Central memory CD8-positive, alpha-beta T cell (primary cell): ENCODE measurements at regions not wholly inside any gene's neighbourhood (a gene's known extent, or its start where the extent isn't known, plus 50 kb on each side); places are given as distances from the start of the nearest gene placed in this dataset.
"Not testable (repeated sequence)": the region's sequence is repeated elsewhere in the genome, so short reads cannot be mapped to it uniquely, and the experiment has no call there.

Experiments
- ATAC-seq: fragments of 150-1000 bp; cut with Tn5 transposase; replicated peaks from 2 replicates; pipeline ENCODE4 v1.10.0; 2022; ENCODE audit warnings: mild to moderate bottlenecking, moderate FRiP score, moderate number of reproducible peaks; ENCODE audit not compliant: poor library complexity, severe bottlenecking; ENCODE audit errors: extremely low read depth
- DNase-seq, 2 donors: peaks; one replicate each; pipeline ENCODE4 v3.0.0; 2021; ENCODE audit warnings: low spot score in 2 of 2
- H3K27ac Mint-ChIP-seq: one replicate; pipeline ENCODE4 v1.8.0; 2022; ENCODE audit warnings: low read depth, mild to moderate bottlenecking, moderate library complexity, mixed read lengths
- H3K27me3 Mint-ChIP-seq: one replicate; pipeline ENCODE4 v1.8.0; 2022; ENCODE audit warnings: mixed read lengths
- H3K36me3 Mint-ChIP-seq: one replicate; pipeline ENCODE4 v1.8.0; 2022; ENCODE audit warnings: mild to moderate bottlenecking, moderate library complexity, mixed read lengths; ENCODE audit not compliant: insufficient read depth
- H3K4me1 Mint-ChIP-seq: one replicate; pipeline ENCODE4 v1.8.0; 2022; ENCODE audit warnings: mixed read lengths
- H3K4me3 Mint-ChIP-seq: one replicate; pipeline ENCODE4 v1.8.0; 2022; ENCODE audit warnings: mild to moderate bottlenecking, moderate library complexity, mixed read lengths
- H3K9me3 Mint-ChIP-seq: one replicate; pipeline ENCODE4 v1.8.0; 2022; ENCODE audit warnings: mixed read lengths

DNA sequence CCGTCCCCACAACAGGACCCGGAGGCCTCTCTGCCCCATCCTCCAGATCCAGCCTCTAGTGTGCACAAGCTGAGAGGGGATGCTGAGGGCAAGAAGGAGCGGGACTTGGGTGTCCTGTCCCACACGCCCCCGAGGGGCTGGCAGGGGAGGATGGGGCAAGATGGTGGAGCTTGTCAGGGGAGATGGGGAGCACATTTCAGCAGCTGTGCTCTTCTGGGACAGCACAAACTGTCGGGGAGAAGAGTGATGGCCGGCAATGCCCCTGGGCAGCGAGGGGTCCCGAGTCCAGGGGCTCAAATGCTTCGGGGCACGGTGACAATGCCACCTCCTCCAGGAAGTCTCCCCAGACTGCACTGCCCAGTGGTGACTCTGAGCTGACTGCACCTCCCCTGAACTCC is 134.5 kb downstream of the FAM53A start:
- Mint-ChIP-seq H3K27me3 (peaks cover 18% of the 10 kb centered on the region), H3K9me3 (no peaks in the 10 kb centered on the region), H3K4me3 (no peak overlapping the region), H3K27ac (no peak overlapping the region), H3K36me3 (no peaks in the 10 kb centered on the region), H3K4me1 (peaks cover 13% of the 10 kb centered on the region)
- no peak for ATAC-seq
- no peak for DNase-seq

DNA sequence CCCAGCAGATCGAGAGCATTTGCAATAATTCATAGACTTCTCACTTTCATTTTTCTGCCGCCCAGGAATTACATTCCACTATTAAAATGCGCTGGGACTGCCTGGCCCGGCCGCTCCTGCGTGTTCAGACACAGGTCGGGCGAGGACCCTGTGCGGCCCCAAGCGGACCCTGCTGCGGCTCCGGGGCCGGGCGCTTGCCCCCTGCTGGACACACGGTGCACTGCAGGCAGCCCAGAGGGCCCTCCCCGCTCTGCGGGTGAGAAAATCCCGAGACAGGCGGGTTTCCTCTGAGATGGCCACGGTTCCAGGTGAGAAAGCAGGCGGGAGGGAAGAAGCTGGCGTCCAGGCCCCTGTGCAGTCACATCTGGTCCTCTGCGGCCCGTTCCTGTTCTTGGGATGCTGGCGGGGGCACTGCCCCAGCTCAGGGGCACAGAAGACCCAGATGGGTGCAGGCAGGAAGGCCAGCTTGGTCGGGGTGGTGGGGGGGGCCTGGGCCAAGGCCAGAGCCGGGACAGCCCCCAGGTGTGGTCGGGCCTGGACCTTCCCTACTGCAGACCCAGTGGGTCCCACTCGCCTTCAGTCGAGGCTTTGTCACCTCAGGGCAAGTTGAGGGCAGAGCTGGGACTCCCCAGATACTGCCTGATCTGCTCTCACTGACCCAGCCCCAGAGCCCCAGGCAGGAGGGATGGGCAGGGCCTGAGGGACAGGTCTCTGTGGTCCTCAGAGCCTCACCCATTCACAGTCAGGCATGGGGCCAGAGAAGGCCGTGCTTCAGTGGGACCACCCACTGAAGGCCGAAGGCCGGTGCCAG is 135.1 kb downstream of the FAM53A start:
- H3K9me3 Mint-ChIP-seq, H3K36me3 Mint-ChIP-seq, H3K27ac Mint-ChIP-seq: not testable (repeated sequence)
- ATAC-seq (peak; percentile 65), DNase-seq (peak; percentile 48 to 51)
- H3K27me3 Mint-ChIP-seq: peaks cover 13% of the 10 kb centered on the region
- peak overlapping the region; percentile 13 for H3K4me3 Mint-ChIP-seq
- peaks cover 13% of the 10 kb centered on the region for H3K4me1 Mint-ChIP-seq

DNA sequence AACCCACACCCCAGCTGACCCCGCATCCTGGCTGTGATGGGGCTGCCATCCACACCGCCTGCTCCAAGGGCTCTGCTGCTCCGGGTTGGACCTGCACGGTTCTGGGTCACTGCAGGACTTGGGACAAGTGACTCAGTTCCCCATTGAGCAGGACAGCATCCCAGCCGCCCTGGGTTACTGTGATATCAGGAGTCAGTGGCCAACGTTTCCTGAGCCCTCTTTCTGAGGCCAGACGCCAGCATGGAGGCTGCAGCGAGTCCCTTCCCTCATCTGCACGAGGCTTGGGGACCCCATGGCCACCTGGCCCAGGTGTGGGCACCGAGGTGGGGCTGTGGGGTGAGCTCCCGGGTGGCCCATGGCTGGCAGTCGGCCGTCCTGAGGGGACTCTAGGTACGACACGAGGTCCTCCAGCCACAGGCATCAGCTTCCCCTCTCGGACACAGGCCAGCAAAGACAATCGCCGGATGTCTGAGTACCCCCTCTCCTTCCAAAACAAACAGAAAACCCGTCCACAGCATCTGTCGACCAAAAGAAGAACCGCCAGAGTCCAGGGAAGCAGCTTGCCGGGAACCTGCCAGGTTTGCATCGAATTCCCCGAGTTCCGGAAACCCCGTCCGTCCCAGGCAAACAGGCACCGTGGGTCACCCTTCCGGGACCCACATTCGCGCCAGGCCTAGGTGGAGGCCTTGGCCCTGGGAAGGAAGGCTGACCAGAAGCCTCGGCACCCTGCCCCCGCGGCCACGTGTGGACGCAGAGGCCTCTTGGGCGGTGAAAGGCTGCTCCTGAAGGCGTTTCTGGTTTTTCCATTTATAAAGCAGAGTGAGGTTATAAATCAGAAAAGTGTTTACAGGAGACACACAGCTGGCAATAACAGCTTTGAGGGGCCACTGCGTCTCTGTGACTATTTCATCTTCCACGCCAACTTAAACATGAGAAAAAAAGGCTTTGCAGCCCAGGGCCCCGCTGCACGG is 136.0 kb downstream of the FAM53A start:
- no peaks in the 10 kb centered on the region for H3K9me3 Mint-ChIP-seq
- H3K4me3 Mint-ChIP-seq: peak overlapping the region; percentile 13
- DNase-seq (no peak), ATAC-seq (no peak)
- no peak overlapping the region for H3K27ac Mint-ChIP-seq
- peaks cover 13% of the 10 kb centered on the region for H3K27me3 Mint-ChIP-seq
- peaks cover 2% of the 10 kb centered on the region for H3K36me3 Mint-ChIP-seq
- H3K4me1 Mint-ChIP-seq: peaks cover 13% of the 10 kb centered on the region

GRCh38 chr4:1547131-1547855 is 136.8 kb downstream of the FAM53A start:
- Mint-ChIP-seq H3K4me3 (peak overlapping the region; percentile 17), H3K4me1 (peaks cover 13% of the 10 kb centered on the region), H3K36me3 (peaks cover 2% of the 10 kb centered on the region), H3K27me3 (peaks cover 13% of the 10 kb centered on the region), H3K27ac (no peak overlapping the region), H3K9me3 (no peaks in the 10 kb centered on the region)
- no peak for DNase-seq
- ATAC-seq: no peak

DNA sequence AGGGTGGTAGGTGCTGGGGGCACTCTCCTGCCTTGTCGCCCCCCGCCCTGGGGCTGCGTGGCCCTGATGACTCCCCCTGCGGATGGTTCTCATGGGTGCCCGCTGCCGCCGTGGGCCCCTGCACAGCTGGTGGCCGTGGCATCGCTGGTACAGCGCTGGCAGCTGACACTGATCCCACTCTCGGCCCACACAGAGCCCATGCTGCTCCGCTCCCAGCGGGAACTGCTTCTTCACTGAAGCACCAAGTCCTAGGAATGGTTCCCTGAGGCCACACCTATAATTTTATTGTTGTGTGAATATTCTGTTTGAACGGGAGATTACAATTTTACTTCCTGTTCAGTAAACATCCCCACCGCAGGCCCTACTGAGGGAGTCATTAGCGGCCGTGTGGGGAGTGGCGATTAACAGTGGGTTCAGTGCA is 138.6 kb upstream of the NKX1-1 start:
- peaks cover 13% of the 10 kb centered on the region for H3K27me3 Mint-ChIP-seq
- peaks cover 13% of the 10 kb centered on the region for H3K4me1 Mint-ChIP-seq
- no peak overlapping the region for H3K27ac Mint-ChIP-seq
- ATAC-seq: no peak
- no peak for DNase-seq
- no peak overlapping the region for H3K4me3 Mint-ChIP-seq
- H3K36me3 Mint-ChIP-seq: peaks cover 2% of the 10 kb centered on the region
- H3K9me3 Mint-ChIP-seq: no peaks in the 10 kb centered on the region

DNA sequence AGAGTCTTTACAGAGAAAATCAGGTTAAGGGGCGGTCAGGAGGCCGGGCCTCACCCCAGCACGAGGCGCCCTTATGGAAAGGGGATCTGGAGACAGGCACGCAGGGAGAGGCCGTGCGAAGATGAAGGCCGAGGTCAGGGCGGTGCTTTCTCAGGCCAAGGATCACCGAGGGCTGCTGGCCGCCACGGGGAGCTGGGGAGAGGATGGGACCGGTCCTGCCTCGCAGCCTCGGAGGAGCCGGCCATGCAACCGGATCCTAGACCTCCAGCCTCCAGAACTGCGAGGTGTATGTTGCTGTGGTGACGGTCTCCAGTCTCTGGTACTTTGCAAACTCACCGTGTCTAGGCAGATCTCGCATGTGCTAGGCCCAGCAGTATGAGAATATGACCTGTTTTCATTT is 138.2 kb upstream of the NKX1-1 start:
- H3K4me3 Mint-ChIP-seq, DNase-seq, ATAC-seq, H3K27ac Mint-ChIP-seq, H3K36me3 Mint-ChIP-seq, H3K9me3 Mint-ChIP-seq: not testable (repeated sequence)
- Mint-ChIP-seq H3K27me3 (peaks cover 13% of the 10 kb centered on the region), H3K4me1 (peaks cover 13% of the 10 kb centered on the region)

- Mint-ChIP-seq H3K27ac (no peak overlapping the region), H3K4me1 (peaks cover 13% of the 10 kb centered on the region), H3K9me3 (no peaks in the 10 kb centered on the region), H3K4me3 (no peak overlapping the region), H3K36me3 (peaks cover 2% of the 10 kb centered on the region), H3K27me3 (peaks cover 13% of the 10 kb centered on the region)
- ATAC-seq: no peak
- DNase-seq: no peak
Observed at GRCh38 chr4:1543976-1544375, 137.7 kb upstream of the NKX1-1 start.

GRCh38 chr4:1543561-1543960 is 137.3 kb upstream of the NKX1-1 start:
- Mint-ChIP-seq H3K27me3 (peaks cover 13% of the 10 kb centered on the region), H3K4me1 (peaks cover 9% of the 10 kb centered on the region), H3K4me3 (no peak overlapping the region), H3K9me3 (no peaks in the 10 kb centered on the region), H3K27ac (no peak overlapping the region), H3K36me3 (peaks cover 2% of the 10 kb centered on the region)
- DNase-seq (no peak), ATAC-seq (no peak)

DNA sequence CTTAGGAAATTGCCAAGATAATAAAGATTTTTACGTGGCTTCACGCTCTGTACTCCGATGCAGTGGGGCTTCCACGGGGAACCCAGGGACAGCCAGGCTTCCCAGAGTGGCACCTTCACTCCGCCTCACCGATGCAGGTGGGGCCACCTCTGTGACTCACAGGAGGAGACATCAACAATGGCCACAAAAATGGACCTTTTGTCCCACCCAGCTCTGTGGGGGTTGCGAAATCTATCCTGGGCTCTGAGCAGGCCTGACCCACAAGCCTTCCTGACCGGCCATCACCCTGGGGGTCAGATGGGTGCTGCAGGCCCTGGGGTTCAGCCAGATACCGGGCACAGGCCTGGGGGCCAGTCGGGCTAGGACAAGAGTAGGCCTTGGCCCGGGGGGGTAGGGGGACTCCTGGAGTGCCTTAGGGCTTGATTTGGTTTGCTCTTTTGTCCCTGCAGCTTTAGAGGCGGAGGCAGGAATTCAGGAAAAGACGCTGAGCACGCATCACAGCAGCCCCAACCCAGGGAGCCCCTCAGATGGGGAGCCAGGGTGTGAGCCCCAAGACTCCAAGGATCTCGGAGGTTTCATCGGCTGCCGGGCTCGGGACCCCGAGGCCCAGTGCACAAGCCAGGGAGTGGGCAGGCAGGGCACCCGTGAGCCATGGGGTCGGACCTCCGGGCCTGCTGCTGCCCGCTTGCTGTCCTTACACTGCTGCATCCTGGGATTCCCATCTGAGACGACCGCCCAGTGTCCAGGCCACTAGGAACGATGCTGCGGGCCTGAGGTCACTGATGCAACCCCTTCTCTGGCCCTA is 136.5 kb upstream of the NKX1-1 start:
- H3K9me3 Mint-ChIP-seq: no peaks in the 10 kb centered on the region
- ATAC-seq (no peak), DNase-seq (no peak)
- no peak overlapping the region for H3K4me3 Mint-ChIP-seq
- H3K27me3 Mint-ChIP-seq: peaks cover 8% of the 10 kb centered on the region
- H3K36me3 Mint-ChIP-seq: peaks cover 2% of the 10 kb centered on the region
- H3K27ac Mint-ChIP-seq: no peak overlapping the region
- peaks cover 6% of the 10 kb centered on the region for H3K4me1 Mint-ChIP-seq

DNA sequence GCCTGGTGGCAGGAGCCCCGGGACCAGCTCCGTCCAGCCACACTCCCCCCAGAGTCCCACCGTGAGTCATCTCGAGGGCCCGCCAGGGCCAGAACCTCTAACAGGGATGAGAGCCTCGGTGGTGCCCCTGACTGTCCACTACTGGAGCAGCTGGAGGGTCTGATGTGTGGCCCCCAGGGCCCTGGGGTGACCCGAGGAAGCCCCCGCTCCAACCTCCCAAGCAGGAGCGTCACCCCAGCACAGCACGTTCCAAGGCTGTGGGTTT is 135.9 kb upstream of the NKX1-1 start:
- H3K27me3 Mint-ChIP-seq: peaks cover 2% of the 10 kb centered on the region
- peaks cover 2% of the 10 kb centered on the region for H3K36me3 Mint-ChIP-seq
- DNase-seq (no peak), ATAC-seq (no peak)
- H3K9me3 Mint-ChIP-seq: no peaks in the 10 kb centered on the region
- no peak overlapping the region for H3K4me3 Mint-ChIP-seq
- H3K4me1 Mint-ChIP-seq: peaks cover under 1% of the 10 kb centered on the region
- H3K27ac Mint-ChIP-seq: no peak overlapping the region

GRCh38 chr4:1541449-1542225 is 135.4 kb upstream of the NKX1-1 start:
- H3K36me3 Mint-ChIP-seq: peaks cover 2% of the 10 kb centered on the region
- H3K9me3 Mint-ChIP-seq: no peaks in the 10 kb centered on the region
- H3K27me3 Mint-ChIP-seq: no peaks in the 10 kb centered on the region
- no peak overlapping the region for H3K27ac Mint-ChIP-seq
- H3K4me3 Mint-ChIP-seq: no peak overlapping the region
- no peaks in the 10 kb centered on the region for H3K4me1 Mint-ChIP-seq
- ATAC-seq (no peak), DNase-seq (no peak)
